OCI-LY1 (cell line): ENCODE measurements at regions not wholly inside any gene's neighbourhood (a gene's known extent, or its start where the extent isn't known, plus 50 kb on each side); places are given as distances from the start of the nearest gene placed in this dataset.

Experiments
- H2AFZ ChIP-seq: fragments of 200-600 bp; sonication (generic), shearing (Covaris generic); 2 replicates; pipeline ENCODE4 v1.6.0; 2014; ENCODE audit warnings: antibody characterized with exemption, mild to moderate bottlenecking, low read length
- H3F3A ChIP-seq: fragments of 200-600 bp; sonication (generic), shearing (Covaris generic); 2 replicates; pipeline ENCODE4 v1.6.0; 2014; ENCODE audit warnings: mild to moderate bottlenecking, antibody characterized with exemption, low read length, moderate library complexity; ENCODE audit not compliant: insufficient read depth
- H3K27ac ChIP-seq: fragments of 200-600 bp; sonication (generic); 2 replicates; pipeline ENCODE4 v1.5.1; 2014; ENCODE audit warnings: low read length, mixed run types, mild to moderate bottlenecking, low read depth; ENCODE audit not compliant: poor library complexity, severe bottlenecking
- H3K27me3 ChIP-seq: fragments of 200-600 bp; sonication (generic); 2 replicates; pipeline ENCODE4 v1.6.0; 2014; ENCODE audit warnings: antibody characterized with exemption, mild to moderate bottlenecking, low read length, moderate library complexity; ENCODE audit not compliant: insufficient read depth
- H3K36me3 ChIP-seq: fragments of 200-600 bp; sonication (generic); 2 replicates; pipeline ENCODE4 v1.6.1; 2014; ENCODE audit warnings: mild to moderate bottlenecking, antibody characterized with exemption, low read length, moderate library complexity, mixed read lengths; ENCODE audit not compliant: insufficient read depth
- H3K4me1 ChIP-seq: fragments of 200-600 bp; sonication (generic); 2 replicates; pipeline ENCODE4 v1.5.1; 2014; ENCODE audit warnings: mild to moderate bottlenecking, low read length, moderate library complexity; ENCODE audit not compliant: insufficient read depth, severe bottlenecking
- H3K4me2 ChIP-seq: fragments of 200-600 bp; sonication (generic), shearing (Covaris generic); 2 replicates; pipeline ENCODE4 v1.6.1; 2014; ENCODE audit warnings: low read length
- H3K4me3 ChIP-seq: fragments of 200-600 bp; sonication (generic); 2 replicates; pipeline ENCODE4 v1.5.1; 2014; ENCODE audit warnings: low read length, low read depth, mild to moderate bottlenecking, mixed read lengths; ENCODE audit not compliant: poor library complexity, severe bottlenecking
- H3K79me2 ChIP-seq: fragments of 200-600 bp; shearing (Covaris generic); 2 replicates; pipeline ENCODE4 v1.6.1; 2016; ENCODE audit warnings: mixed run types, low read length, mixed read lengths; ENCODE audit not compliant: insufficient read depth
- H3K9ac ChIP-seq: fragments of 200-600 bp; sonication (generic), shearing (Covaris generic); 2 replicates; pipeline ENCODE4 v1.6.1; 2014; ENCODE audit warnings: mild to moderate bottlenecking, low read length, mixed read lengths
- H3K9me2 ChIP-seq: fragments of 200-600 bp; sonication (generic), shearing (Covaris generic); 2 replicates; pipeline ENCODE4 v1.6.1; 2014; ENCODE audit warnings: low read depth, mild to moderate bottlenecking, low read length, mixed read lengths
- H3K9me3 ChIP-seq: fragments of 200-600 bp; shearing (Covaris generic); 2 replicates; pipeline ENCODE4 v1.6.1; 2014; ENCODE audit warnings: low read length, mixed read lengths
- H4K20me1 ChIP-seq: fragments of 200-600 bp; sonication (generic), shearing (Covaris generic); 2 replicates; pipeline ENCODE4 v1.6.0; 2016; ENCODE audit warnings: mild to moderate bottlenecking, low read length; ENCODE audit not compliant: insufficient read depth
- CTCF ChIP-seq: fragments of 200-600 bp; sonication (generic), shearing (Covaris generic); IDR thresholded peaks from 2 replicates; pipeline ENCODE4 v1.5.1; 2017; ENCODE audit warnings: mild to moderate bottlenecking, antibody characterized with exemption, low read length, moderate library complexity, mixed read lengths
- EZH2 ChIP-seq: fragments of 200-600 bp; sonication (generic), shearing (Covaris generic); IDR thresholded peaks from 2 replicates; pipeline ENCODE4 v1.8.0; 2017; ENCODE audit warnings: borderline replicate concordance, mixed run types, mild to moderate bottlenecking, antibody characterized with exemption, low read length, moderate library complexity, mixed read lengths

- Histone ChIP-seq H2AFZ (no peak overlapping the region), H3K9me3 (no peaks in the 10 kb centered on the region), H3K27me3 (no peaks in the 10 kb centered on the region), H3K27ac (no peak overlapping the region), H3K36me3 (no peaks in the 10 kb centered on the region), H3K4me3 (no peak overlapping the region), H3K79me2 (no peaks in the 10 kb centered on the region), H3K9me2 (no peaks in the 10 kb centered on the region), H3F3A (no peaks in the 10 kb centered on the region), H4K20me1 (no peaks in the 10 kb centered on the region), H3K4me1 (no peaks in the 10 kb centered on the region), H3K9ac (no peak overlapping the region), H3K4me2 (no peak overlapping the region)
- no peak for TF ChIP-seq CTCF
- no peak for TF ChIP-seq EZH2
Measured at GRCh38 chr18:65380571-65380970, 370.2 kb upstream of the CDH7 start.

GRCh38 chr18:65372904-65373303 lies 377.9 kb upstream of the CDH7 start:
- Histone ChIP-seq H3K36me3 (no peaks in the 10 kb centered on the region), H4K20me1 (no peaks in the 10 kb centered on the region), H3K9me2 (no peaks in the 10 kb centered on the region), H3K9me3 (no peaks in the 10 kb centered on the region), H3K27ac (no peak overlapping the region), H3K27me3 (no peaks in the 10 kb centered on the region), H3K4me2 (no peak overlapping the region), H3K9ac (no peak overlapping the region), H3K79me2 (no peaks in the 10 kb centered on the region), H3K4me3 (no peak overlapping the region), H2AFZ (no peak overlapping the region), H3K4me1 (no peaks in the 10 kb centered on the region), H3F3A (no peaks in the 10 kb centered on the region)
- no peak for TF ChIP-seq CTCF
- TF ChIP-seq EZH2 = no peak

GRCh38 chr18:65365245-65365980 lies 385.4 kb upstream of the CDH7 start:
- Histone ChIP-seq H3K4me2 (no peak overlapping the region), H3K27me3 (no peaks in the 10 kb centered on the region), H3K27ac (no peak overlapping the region)

More at GRCh38 chr18:65365245-65365980, 385.4 kb upstream of the CDH7 start:
- Histone ChIP-seq H3K4me1 (no peaks in the 10 kb centered on the region), H3K9ac (no peak overlapping the region), H3K36me3 (no peaks in the 10 kb centered on the region), H3F3A (no peaks in the 10 kb centered on the region), H3K9me3 (no peaks in the 10 kb centered on the region), H3K4me3 (no peak overlapping the region), H3K79me2 (no peaks in the 10 kb centered on the region), H2AFZ (no peak overlapping the region), H4K20me1 (no peaks in the 10 kb centered on the region), H3K9me2 (no peaks in the 10 kb centered on the region)
- TF ChIP-seq CTCF = no peak
- no peak for TF ChIP-seq EZH2
